Smooth muscle cell (in vitro differentiated cells): ENCODE measurements at regions not wholly inside any gene's neighbourhood (a gene's known extent, or its start where the extent isn't known, plus 50 kb on each side); places are given as distances from the start of the nearest gene placed in this dataset.

Experiments used
- DNase-seq: peaks from one replicate; lab custom pipeline; 2025; ENCODE audit not compliant: unreplicated experiment; lab: John Stamatoyannopoulos, UW
- H2AFZ ChIP-seq: fragments of 200-600 bp; sonication (generic); 2 replicates; pipeline ENCODE4 v1.6.0; 2016; ENCODE audit warnings: antibody characterized with exemption, low read depth, mild to moderate bottlenecking
- H3F3A ChIP-seq: fragments of 200-600 bp; sonication (generic); 2 replicates; pipeline ENCODE4 v1.6.0; 2017; ENCODE audit warnings: antibody characterized with exemption, low read depth
- H3K27ac ChIP-seq: fragments of 200-600 bp; sonication (generic); 2 replicates; pipeline ENCODE4 v1.5.1; 2016; ENCODE audit warnings: low read depth, mild to moderate bottlenecking
- H3K27me3 ChIP-seq: fragments of 200-600 bp; sonication (generic); 2 replicates; pipeline ENCODE4 v1.6.1; 2016; ENCODE audit warnings: low read depth, mild to moderate bottlenecking
- H3K36me3 ChIP-seq: fragments of 200-600 bp; sonication (generic); 2 replicates; pipeline ENCODE4 v1.5.1; 2016; ENCODE audit warnings: low read depth
- H3K4me1 ChIP-seq: fragments of 200-600 bp; sonication (generic); 2 replicates; pipeline ENCODE4 v1.5.1; 2016; ENCODE audit warnings: low read depth
- H3K4me2 ChIP-seq: fragments of 200-600 bp; sonication (generic); 2 replicates; pipeline ENCODE4 v1.6.0; 2016; ENCODE audit warnings: mild to moderate bottlenecking
- H3K4me3 ChIP-seq: fragments of 200-600 bp; sonication (generic); 2 replicates; pipeline ENCODE4 v1.5.1; 2016; ENCODE audit warnings: mild to moderate bottlenecking
- H3K79me2 ChIP-seq: fragments of 200-600 bp; sonication (generic); 2 replicates; pipeline ENCODE4 v1.6.0; 2016; ENCODE audit warnings: low read depth, mild to moderate bottlenecking
- H3K9ac ChIP-seq: fragments of 200-600 bp; sonication (generic); 2 replicates; pipeline ENCODE4 v1.6.0; 2016; ENCODE audit warnings: low read depth
- H3K9me3 ChIP-seq: fragments of 200-600 bp; sonication (generic); replicated peaks from 2 replicates; pipeline ENCODE4 v1.5.1; 2016; ENCODE audit warnings: low read depth
- H4K20me1 ChIP-seq: fragments of 200-600 bp; sonication (generic); 2 replicates; pipeline ENCODE4 v1.6.0; 2016; ENCODE audit warnings: low read depth
- WGBS: methylation state at CpG from one replicate; pipeline ENCODE4 v1.1.7; 2016; ENCODE audit warnings: low lambda C conversion rate; 5-methylcytosine and 5-hydroxymethylcytosine counted together
- TF ChIP-seq, protein P1 (sequence below): fragments of 200-600 bp; sonication (generic); IDR thresholded peaks from 2 replicates; pipeline ENCODE4 v1.5.1; 2017; ENCODE audit warnings: borderline replicate concordance, mild to moderate bottlenecking, antibody characterized with exemption; ENCODE audit not compliant: insufficient read depth, poor library complexity, severe bottlenecking

DNA sequence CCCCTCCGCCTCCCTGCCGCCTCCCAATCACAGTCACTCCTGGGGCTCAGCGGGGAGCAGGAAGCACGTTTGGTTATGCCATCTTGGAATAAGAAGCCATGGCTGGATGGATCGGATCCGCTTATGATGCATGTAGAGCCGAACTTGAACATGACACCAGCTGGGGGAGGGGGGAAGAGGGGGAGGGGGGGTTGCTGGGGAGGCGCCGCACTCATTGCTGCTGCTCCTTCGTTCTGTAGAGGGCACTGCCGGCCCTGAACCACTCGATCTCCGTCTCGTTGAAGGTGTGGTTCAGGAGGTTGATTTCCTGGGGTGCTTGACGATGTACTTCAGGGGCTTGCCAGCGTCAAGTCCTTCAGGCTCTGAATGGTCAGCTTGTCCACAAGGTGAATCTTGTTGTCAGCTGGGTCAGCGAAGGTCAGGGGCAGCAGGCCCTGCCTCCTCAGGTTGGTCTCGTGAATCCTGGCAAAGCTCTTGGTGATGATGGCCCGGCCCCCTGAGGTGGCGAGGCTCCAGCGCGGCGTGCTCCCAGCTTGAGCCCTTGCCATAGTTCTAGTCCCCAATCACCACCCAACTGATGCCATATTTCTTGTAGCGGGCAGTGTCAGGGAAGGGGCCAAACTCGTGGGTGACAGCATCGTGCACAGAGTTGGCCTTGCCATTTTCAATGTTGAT, 476.9 kb upstream of the ISX start:
- 95% methylated on average over 21 of the region's 26 CpGs for WGBS
- H3K79me2 ChIP-seq, result no peaks in the 10 kb centered on the region

DNA sequence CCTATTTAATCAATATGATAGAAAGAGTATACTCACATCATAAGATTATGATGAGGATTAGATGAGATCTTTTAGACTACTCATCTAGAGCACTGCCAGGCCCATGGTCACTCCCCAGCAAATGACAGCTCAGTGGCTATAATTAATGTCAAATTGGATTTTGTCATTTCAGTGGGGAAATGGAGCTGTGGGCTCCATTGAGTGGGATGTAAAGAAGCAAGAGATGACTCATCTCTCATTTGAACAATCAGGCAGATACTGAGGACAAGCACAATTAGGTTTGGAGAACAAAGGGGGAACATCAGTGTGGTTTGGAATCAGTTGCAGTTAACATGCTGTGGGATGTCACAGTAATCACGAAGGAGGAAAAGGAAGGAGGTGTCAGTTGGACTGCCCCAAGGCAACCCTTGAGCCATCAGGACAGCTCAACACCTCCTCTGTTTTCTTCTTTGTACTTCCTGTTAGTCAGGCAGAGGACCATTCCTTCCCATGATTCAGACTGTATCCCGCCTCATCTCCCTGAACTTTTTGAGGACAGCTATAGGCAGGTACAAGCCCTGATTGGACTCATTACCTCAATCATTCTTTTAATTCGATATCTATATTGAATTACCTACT, 473.7 kb upstream of the ISX start:
- no peaks in the 10 kb centered on the region for H3F3A ChIP-seq
- no peak overlapping the region for H3K27ac ChIP-seq
- no peak overlapping the region for H3K4me2 ChIP-seq
- 72% methylated on average over 3 of the region's 3 CpGs for WGBS
- no peaks in the 10 kb centered on the region for H3K4me1 ChIP-seq
- H3K27me3 ChIP-seq, result no peaks in the 10 kb centered on the region
- no peak overlapping the region for H2AFZ ChIP-seq
- no peaks in the 10 kb centered on the region for H3K36me3 ChIP-seq
- no peaks in the 10 kb centered on the region for H4K20me1 ChIP-seq
- no peak for DNase-seq
- no peak overlapping the region for H3K9ac ChIP-seq
- no peaks in the 10 kb centered on the region for H3K79me2 ChIP-seq
- no peaks in the 10 kb centered on the region for H3K9me3 ChIP-seq
- no peak overlapping the region for H3K4me3 ChIP-seq
- TF ChIP-seq, protein P1, sequence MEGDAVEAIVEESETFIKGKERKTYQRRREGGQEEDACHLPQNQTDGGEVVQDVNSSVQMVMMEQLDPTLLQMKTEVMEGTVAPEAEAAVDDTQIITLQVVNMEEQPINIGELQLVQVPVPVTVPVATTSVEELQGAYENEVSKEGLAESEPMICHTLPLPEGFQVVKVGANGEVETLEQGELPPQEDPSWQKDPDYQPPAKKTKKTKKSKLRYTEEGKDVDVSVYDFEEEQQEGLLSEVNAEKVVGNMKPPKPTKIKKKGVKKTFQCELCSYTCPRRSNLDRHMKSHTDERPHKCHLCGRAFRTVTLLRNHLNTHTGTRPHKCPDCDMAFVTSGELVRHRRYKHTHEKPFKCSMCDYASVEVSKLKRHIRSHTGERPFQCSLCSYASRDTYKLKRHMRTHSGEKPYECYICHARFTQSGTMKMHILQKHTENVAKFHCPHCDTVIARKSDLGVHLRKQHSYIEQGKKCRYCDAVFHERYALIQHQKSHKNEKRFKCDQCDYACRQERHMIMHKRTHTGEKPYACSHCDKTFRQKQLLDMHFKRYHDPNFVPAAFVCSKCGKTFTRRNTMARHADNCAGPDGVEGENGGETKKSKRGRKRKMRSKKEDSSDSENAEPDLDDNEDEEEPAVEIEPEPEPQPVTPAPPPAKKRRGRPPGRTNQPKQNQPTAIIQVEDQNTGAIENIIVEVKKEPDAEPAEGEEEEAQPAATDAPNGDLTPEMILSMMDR, result no peak

More for the DNA sequence above, 476.9 kb upstream of the ISX start:
- Histone ChIP-seq H3K4me1 (no peaks in the 10 kb centered on the region), H4K20me1 (no peaks in the 10 kb centered on the region), H3K4me2 (no peak overlapping the region), H3K9ac (no peak overlapping the region), H3K36me3 (no peaks in the 10 kb centered on the region), H3F3A (no peaks in the 10 kb centered on the region), H3K27ac (no peak overlapping the region), H3K27me3 (no peaks in the 10 kb centered on the region), H3K4me3 (no peak overlapping the region), H3K9me3 (no peaks in the 10 kb centered on the region), H2AFZ (no peak overlapping the region)
- TF ChIP-seq, protein P1, result no peak
- no peak for DNase-seq

DNA sequence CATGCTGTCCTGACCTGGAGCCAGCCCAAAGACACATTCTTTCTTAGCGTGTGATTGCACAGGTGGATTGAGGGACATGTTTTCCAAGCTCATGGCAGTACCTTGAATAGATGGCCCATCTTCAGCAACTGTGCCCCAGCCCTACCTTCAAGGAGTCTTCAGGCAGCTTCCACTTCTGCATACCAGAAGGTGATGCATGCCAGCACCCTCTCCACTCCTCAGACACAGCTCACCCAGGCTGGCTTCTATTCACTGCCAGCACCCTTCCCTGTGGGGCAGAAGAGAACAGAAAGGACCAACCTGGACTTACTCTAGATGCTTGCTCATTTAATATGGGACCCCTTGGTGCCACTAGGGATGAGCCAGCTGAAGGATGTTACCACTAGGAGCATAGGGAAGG, 466.4 kb upstream of the ISX start:
- Histone ChIP-seq H3K4me3 (no peak overlapping the region), H3K36me3 (no peaks in the 10 kb centered on the region), H3F3A (no peaks in the 10 kb centered on the region), H3K9me3 (no peaks in the 10 kb centered on the region), H2AFZ (no peak overlapping the region), H4K20me1 (no peaks in the 10 kb centered on the region), H3K9ac (no peak overlapping the region), H3K27me3 (peaks cover 11% of the 10 kb centered on the region), H3K79me2 (no peaks in the 10 kb centered on the region), H3K27ac (no peak overlapping the region), H3K4me2 (no peak overlapping the region), H3K4me1 (no peaks in the 10 kb centered on the region)
- TF ChIP-seq, protein P1, result no peak
- 90% methylated on average over 1 of the region's 1 CpG for WGBS
- no peak for DNase-seq

DNA sequence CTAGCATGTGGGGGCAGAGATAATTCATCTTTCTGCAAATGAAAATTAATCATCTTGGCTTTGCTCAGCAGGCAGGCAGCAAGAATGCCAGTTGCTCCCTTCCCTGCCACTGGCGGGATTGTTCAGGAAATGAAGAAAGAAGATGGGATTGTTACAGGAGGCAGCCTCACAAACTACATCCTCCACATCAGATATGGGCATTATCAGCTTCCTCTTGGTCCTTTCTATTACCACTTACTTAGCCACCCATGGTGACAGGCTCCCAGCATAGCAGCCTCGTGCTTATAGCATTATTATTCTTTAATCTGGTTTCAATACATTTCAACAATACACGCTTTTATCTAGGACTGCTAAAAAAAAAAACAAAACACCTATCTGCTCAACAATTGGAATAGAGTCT, 461.6 kb upstream of the ISX start:
- H3K9ac ChIP-seq, result no peak overlapping the region
- no peak overlapping the region for H2AFZ ChIP-seq
- 80% methylated on average over 3 of the region's 3 CpGs for WGBS
- TF ChIP-seq, protein P1, result no peak
- no peaks in the 10 kb centered on the region for H3K79me2 ChIP-seq
- no peaks in the 10 kb centered on the region for H4K20me1 ChIP-seq
- H3K27ac ChIP-seq, result no peak overlapping the region
- H3F3A ChIP-seq, result no peaks in the 10 kb centered on the region
- H3K27me3 ChIP-seq, result no peaks in the 10 kb centered on the region
- H3K9me3 ChIP-seq, result no peaks in the 10 kb centered on the region
- H3K4me1 ChIP-seq, result no peaks in the 10 kb centered on the region
- no peak for DNase-seq
- no peaks in the 10 kb centered on the region for H3K36me3 ChIP-seq
- no peak overlapping the region for H3K4me2 ChIP-seq
- H3K4me3 ChIP-seq, result no peak overlapping the region
